Parathyroid adenoma (tissue), 2 donors: ENCODE measurements at regions not wholly inside any gene's neighbourhood (a gene's known extent, or its start where the extent isn't known, plus 50 kb on each side); places are given as distances from the start of the nearest gene placed in this dataset.

Experiments used
- H2AFZ ChIP-seq: fragments of 300-600 bp; sonication (generic); one replicate; pipeline ENCODE4 v1.7.0; 2017; ENCODE audit warnings: antibody characterized with exemption, mild to moderate bottlenecking
- H3K27ac ChIP-seq: fragments of 300-600 bp; sonication (generic); one replicate; pipeline ENCODE4 v1.7.0; 2017
- H3K27me3 ChIP-seq: fragments of 300-600 bp; sonication (generic); one replicate; pipeline ENCODE4 v1.7.0; 2017; ENCODE audit warnings: low read length; ENCODE audit not compliant: control insufficient read depth, insufficient read depth
- H3K36me3 ChIP-seq: fragments of 300-600 bp; sonication (generic); one replicate; pipeline ENCODE4 v1.7.0; 2017; ENCODE audit warnings: low read length; ENCODE audit not compliant: control insufficient read depth, insufficient read depth
- H3K4me1 ChIP-seq: fragments of 300-600 bp; sonication (generic); one replicate; pipeline ENCODE4 v1.7.0; 2017; ENCODE audit warnings: control low read depth
- H3K4me2 ChIP-seq: fragments of 300-600 bp; sonication (generic); one replicate; pipeline ENCODE4 v1.7.0; 2017; ENCODE audit warnings: low read length
- H3K4me3 ChIP-seq: fragments of 300-600 bp; sonication (generic); one replicate; pipeline ENCODE4 v1.7.0; 2017; ENCODE audit warnings: low read depth, low read length
- H3K79me2 ChIP-seq: fragments of 300-600 bp; sonication (generic); one replicate; pipeline ENCODE4 v1.7.0; 2017; ENCODE audit warnings: control low read depth
- H3K9ac ChIP-seq: fragments of 300-600 bp; sonication (generic); one replicate; pipeline ENCODE4 v1.7.0; 2017; ENCODE audit warnings: mild to moderate bottlenecking
- H3K9me3 ChIP-seq: fragments of 300-600 bp; sonication (generic); one replicate; pipeline ENCODE4 v1.7.0; 2017; ENCODE audit warnings: low read length; ENCODE audit not compliant: control insufficient read depth
- TF ChIP-seq, protein P1 (sequence below): fragments of 300-600 bp; sonication (generic); IDR thresholded peaks from one replicate; pipeline ENCODE4 v1.7.0; 2017; ENCODE audit warnings: antibody characterized with exemption, mild to moderate bottlenecking
- donor health status: primary hyperparathyroidism.

- no peak overlapping the region for H3K4me2 ChIP-seq
- H3K27me3 ChIP-seq: no peaks in the 10 kb centered on the region
- no peak overlapping the region for H3K4me3 ChIP-seq
- H3K36me3 ChIP-seq: no peaks in the 10 kb centered on the region
- no peaks in the 10 kb centered on the region for H3K79me2 ChIP-seq
- H3K9ac ChIP-seq: no peak overlapping the region
- no peaks in the 10 kb centered on the region for H3K4me1 ChIP-seq
- H3K27ac ChIP-seq: no peak overlapping the region
- H2AFZ ChIP-seq: no peak overlapping the region
- TF ChIP-seq, protein P1, sequence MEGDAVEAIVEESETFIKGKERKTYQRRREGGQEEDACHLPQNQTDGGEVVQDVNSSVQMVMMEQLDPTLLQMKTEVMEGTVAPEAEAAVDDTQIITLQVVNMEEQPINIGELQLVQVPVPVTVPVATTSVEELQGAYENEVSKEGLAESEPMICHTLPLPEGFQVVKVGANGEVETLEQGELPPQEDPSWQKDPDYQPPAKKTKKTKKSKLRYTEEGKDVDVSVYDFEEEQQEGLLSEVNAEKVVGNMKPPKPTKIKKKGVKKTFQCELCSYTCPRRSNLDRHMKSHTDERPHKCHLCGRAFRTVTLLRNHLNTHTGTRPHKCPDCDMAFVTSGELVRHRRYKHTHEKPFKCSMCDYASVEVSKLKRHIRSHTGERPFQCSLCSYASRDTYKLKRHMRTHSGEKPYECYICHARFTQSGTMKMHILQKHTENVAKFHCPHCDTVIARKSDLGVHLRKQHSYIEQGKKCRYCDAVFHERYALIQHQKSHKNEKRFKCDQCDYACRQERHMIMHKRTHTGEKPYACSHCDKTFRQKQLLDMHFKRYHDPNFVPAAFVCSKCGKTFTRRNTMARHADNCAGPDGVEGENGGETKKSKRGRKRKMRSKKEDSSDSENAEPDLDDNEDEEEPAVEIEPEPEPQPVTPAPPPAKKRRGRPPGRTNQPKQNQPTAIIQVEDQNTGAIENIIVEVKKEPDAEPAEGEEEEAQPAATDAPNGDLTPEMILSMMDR: no peak
- no peaks in the 10 kb centered on the region for H3K9me3 ChIP-seq
These were observed 63.5 kb upstream of the SPATA13 start for GRCh38 chr13:24097064-24097463.

- H3K9me3 ChIP-seq: no peaks in the 10 kb centered on the region
- H3K27me3 ChIP-seq: no peaks in the 10 kb centered on the region
- H2AFZ ChIP-seq: no peak overlapping the region
- H3K36me3 ChIP-seq: no peaks in the 10 kb centered on the region
- no peak overlapping the region for H3K4me3 ChIP-seq
- no peaks in the 10 kb centered on the region for H3K4me1 ChIP-seq
- H3K27ac ChIP-seq: no peak overlapping the region
- H3K79me2 ChIP-seq: no peaks in the 10 kb centered on the region
- TF ChIP-seq, protein P1: no peak
- no peak overlapping the region for H3K9ac ChIP-seq
- no peak overlapping the region for H3K4me2 ChIP-seq
These were observed 62.9 kb upstream of the SPATA13 start for GRCh38 chr13:24097667-24098066.

GRCh38 chr13:24099490-24099889, 61.0 kb upstream of the SPATA13 start:
- Histone ChIP-seq H3K4me2 (no peak overlapping the region), H2AFZ (no peak overlapping the region), H3K9ac (no peak overlapping the region), H3K9me3 (no peaks in the 10 kb centered on the region), H3K4me3 (no peak overlapping the region), H3K36me3 (no peaks in the 10 kb centered on the region), H3K79me2 (no peaks in the 10 kb centered on the region), H3K27me3 (no peaks in the 10 kb centered on the region), H3K27ac (no peak overlapping the region), H3K4me1 (no peaks in the 10 kb centered on the region)
- TF ChIP-seq, protein P1: no peak

GRCh38 chr13:24100188-24100587, 60.3 kb upstream of the SPATA13 start:
- Histone ChIP-seq H3K79me2 (no peaks in the 10 kb centered on the region), H2AFZ (no peak overlapping the region), H3K27me3 (no peaks in the 10 kb centered on the region), H3K36me3 (no peaks in the 10 kb centered on the region), H3K9me3 (no peaks in the 10 kb centered on the region), H3K4me2 (no peak overlapping the region), H3K9ac (no peak overlapping the region), H3K4me3 (no peak overlapping the region), H3K27ac (no peak overlapping the region), H3K4me1 (no peaks in the 10 kb centered on the region)
- TF ChIP-seq, protein P1: no peak

GRCh38 chr13:24103782-24104372, 56.6 kb upstream of the SPATA13 start:
- H3K4me1 ChIP-seq: no peaks in the 10 kb centered on the region
- no peaks in the 10 kb centered on the region for H3K79me2 ChIP-seq
- H3K36me3 ChIP-seq: no peaks in the 10 kb centered on the region
- H3K4me2 ChIP-seq: no peak overlapping the region
- no peaks in the 10 kb centered on the region for H3K27me3 ChIP-seq
- H3K9ac ChIP-seq: no peak overlapping the region
- no peak overlapping the region for H3K27ac ChIP-seq
- no peaks in the 10 kb centered on the region for H3K9me3 ChIP-seq
- H3K4me3 ChIP-seq: no peak overlapping the region
- H2AFZ ChIP-seq: no peak overlapping the region
- TF ChIP-seq, protein P1: no peak
